ENCODE measurements at regions not wholly inside any gene's neighbourhood (a gene's known extent, or its start where the extent isn't known, plus 50 kb on each side); places are given as distances from the start of the nearest gene placed in this dataset.

- H3K4me1 ChIP-seq (ENCODE audit: insufficient read depth, low read length), result no peaks in the 10 kb centered on the region
- no peak overlapping the region for H3K56ac ChIP-seq (ENCODE audit: insufficient read length, low read depth, low read length)
- Mint-ChIP-seq H3K27ac (no peak overlapping the region; a peak in 1 of 7 replicates), H3K27me3 (ENCODE audit: low read depth) (no peaks in the 10 kb centered on the region), H3K4me3 (no peak overlapping the region), H3K9me3 (peaks cover 0 to 8% of the 10 kb centered on the region in 2 experiments; a peak in 4 of 5 replicates), H3K4me1 (peaks cover 0 to 1% of the 10 kb centered on the region in 2 experiments; a peak in 1 of 4 replicates), H3K36me3 (ENCODE audit: insufficient read depth in 1 of 3, low read depth in 3 of 3) (peaks cover 0 to 4% (median 0%) of the 10 kb centered on the region in 3 experiments; a peak in 2 of 7 replicates)
- no peaks in the 10 kb centered on the region for H3K9me3 ChIP-seq (ENCODE audit: control insufficient read depth, low read depth, low read length)
- no peak overlapping the region for H2BK12ac ChIP-seq (ENCODE audit: insufficient read length, low read depth, low read length)
- no peak overlapping the region for H4K8ac ChIP-seq (replicated peaks; ENCODE audit: insufficient read length, low read depth, low read length)
- no peak overlapping the region for H4K5ac ChIP-seq (ENCODE audit: insufficient read length, low read depth, low read length)
- no peak overlapping the region for H2BK120ac ChIP-seq (ENCODE audit: low read depth, low read length, poor library complexity, severe bottlenecking)
- H3T11ph ChIP-seq (ENCODE audit: low read length), result no peak overlapping the region
- no CpG with 5 or more reads among the region's 1 CpG for WGBS (ENCODE audit: extremely low coverage, insufficient read length, low lambda C conversion rate)
- no peak overlapping the region for H2AFZ ChIP-seq (ENCODE audit: low read length)
- H3K23me2 ChIP-seq (ENCODE audit: insufficient read length, low read depth, low read length, poor library complexity, severe bottlenecking), result no peaks in the 10 kb centered on the region
- no peak overlapping the region for H2BK15ac ChIP-seq (ENCODE audit: low read depth, low read length)
- no peak overlapping the region for H3K9ac ChIP-seq (ENCODE audit: extremely low read depth, insufficient read length, low read length)
- no peaks in the 10 kb centered on the region for H3K27me3 ChIP-seq (ENCODE audit: insufficient read depth, low read length)
- H3K18ac ChIP-seq (ENCODE audit: insufficient read length, low read depth, low read length), result no peak overlapping the region
- no peak overlapping the region for H3K27ac ChIP-seq (ENCODE audit: insufficient read length, low read depth, low read length)
- H2BK5ac ChIP-seq (ENCODE audit: insufficient read length, low read length), result no peak overlapping the region
- no peak for TF ChIP-seq CTCF (conservative IDR thresholded peaks at IDR 0.05)
- no peak overlapping the region for H3K4ac ChIP-seq (ENCODE audit: low read depth, low read length)
- no peaks in the 10 kb centered on the region for H4K20me1 ChIP-seq (ENCODE audit: control insufficient read depth, insufficient read depth, insufficient read length)
- no peak overlapping the region for H3K4me2 ChIP-seq (ENCODE audit: insufficient read depth, insufficient read length, low read length)
- H3K79me1 ChIP-seq (ENCODE audit: insufficient read depth, low read depth, low read length, poor library complexity, severe bottlenecking), result no peaks in the 10 kb centered on the region
- no peak overlapping the region for H2AK5ac ChIP-seq (ENCODE audit: insufficient read length, low read length)
- H4K91ac ChIP-seq (ENCODE audit: insufficient read length, low read depth, low read length), result no peak overlapping the region
- H3K14ac ChIP-seq (ENCODE audit: insufficient read depth, low read length), result no peak overlapping the region
- H3K23ac ChIP-seq (ENCODE audit: insufficient read length, low read depth, low read length), result no peak overlapping the region
- H3K79me2 ChIP-seq (ENCODE audit: insufficient read depth, low read length), result no peaks in the 10 kb centered on the region
- H2BK20ac ChIP-seq (ENCODE audit: low read depth, low read length, poor library complexity, severe bottlenecking), result no peak overlapping the region
- no peak for DNase-seq
These were observed 2733.7 kb downstream of the PCDH7 start for GRCh38 chr4:33453916-33454315.

Data from H9 (cell line).